HG03558 (cell line): ENCODE measurements at regions not wholly inside any gene's neighbourhood (a gene's known extent, or its start where the extent isn't known, plus 50 kb on each side); places are given as distances from the start of the nearest gene placed in this dataset.
"Not testable (repeated sequence)": the region's sequence is repeated elsewhere in the genome, so short reads cannot be mapped to it uniquely, and the experiment has no call there.

Experiments
- ATAC-seq: cut with Tn5 transposase; IDR thresholded peaks from one replicate; pipeline ENCODE4 v1.9.1; 2021; ENCODE audit warnings: moderate number of reproducible peaks; ENCODE audit not compliant: unreplicated experiment; ENCODE audit errors: extremely low read depth

GRCh38 chr13:59407251-59407650 lies 756.5 kb downstream of the DIAPH3 start:
- not testable (repeated sequence) for ATAC-seq

- ATAC-seq: no peak
Observed at GRCh38 chr13:59408738-59409137, 755.0 kb downstream of the DIAPH3 start.

DNA sequence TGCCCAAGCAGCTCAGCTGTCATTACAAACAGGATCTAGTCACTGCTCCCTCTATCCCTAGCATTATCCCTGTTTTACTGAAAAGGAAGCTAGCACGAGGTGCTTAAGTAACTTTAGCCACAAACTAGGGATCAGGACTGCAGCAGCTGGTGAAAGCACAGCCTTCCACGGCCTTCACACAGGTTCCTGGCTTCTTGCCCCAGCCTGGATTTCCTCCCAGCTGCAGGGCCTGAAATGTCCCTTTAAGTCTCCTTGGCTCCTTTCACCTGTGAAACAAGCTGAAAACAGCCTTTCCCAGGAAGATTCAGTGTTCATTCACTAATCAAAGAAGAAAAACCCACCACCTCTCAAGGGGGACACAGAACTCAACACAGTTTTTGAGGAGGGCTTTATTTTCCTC lies 754.5 kb downstream of the DIAPH3 start:
- ATAC-seq: no peak

GRCh38 chr13:59409634-59410200 lies 754.0 kb downstream of the DIAPH3 start:
- ATAC-seq: no peak

GRCh38 chr13:59413126-59413525 lies 750.6 kb downstream of the DIAPH3 start:
- peak; percentile 89 for ATAC-seq

DNA sequence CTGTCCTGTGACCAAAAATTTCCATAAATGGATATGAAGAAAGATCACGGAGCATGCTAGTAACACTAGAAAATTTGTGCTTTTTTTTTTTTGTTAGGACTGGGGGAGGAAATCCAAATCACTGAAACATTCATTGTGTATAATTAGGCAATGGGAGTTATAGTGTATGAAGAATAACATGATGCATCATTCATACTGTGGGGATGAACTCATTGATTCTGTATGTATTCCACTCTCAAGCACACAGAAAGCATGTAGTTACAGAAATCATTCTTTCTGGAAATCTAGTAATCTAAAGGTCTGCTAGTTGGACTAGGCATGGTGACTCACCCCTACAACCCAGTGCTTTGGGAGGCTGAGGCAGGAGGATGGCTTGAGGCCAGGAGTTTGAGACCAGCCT lies 749.7 kb downstream of the DIAPH3 start:
- no peak for ATAC-seq

DNA sequence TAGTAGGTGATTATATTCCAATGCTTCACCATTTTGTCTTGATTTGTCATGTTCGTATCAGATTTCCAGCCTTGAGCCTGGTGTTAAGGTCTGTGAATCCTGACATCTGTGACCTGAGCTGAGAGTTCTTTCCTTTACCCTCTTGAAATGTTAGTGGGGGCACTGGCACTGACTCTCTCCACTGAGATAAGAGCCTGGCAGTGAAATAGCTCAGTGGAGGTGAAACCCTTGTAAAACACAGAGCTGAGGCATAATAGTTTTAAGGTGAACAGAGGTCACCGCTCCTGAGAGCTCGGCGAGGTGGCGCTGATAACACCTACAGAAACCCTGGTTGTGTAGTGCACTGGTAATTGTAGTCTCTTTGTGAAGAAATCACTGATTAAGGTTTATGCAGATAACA lies 748.2 kb downstream of the DIAPH3 start:
- ATAC-seq: no peak

DNA sequence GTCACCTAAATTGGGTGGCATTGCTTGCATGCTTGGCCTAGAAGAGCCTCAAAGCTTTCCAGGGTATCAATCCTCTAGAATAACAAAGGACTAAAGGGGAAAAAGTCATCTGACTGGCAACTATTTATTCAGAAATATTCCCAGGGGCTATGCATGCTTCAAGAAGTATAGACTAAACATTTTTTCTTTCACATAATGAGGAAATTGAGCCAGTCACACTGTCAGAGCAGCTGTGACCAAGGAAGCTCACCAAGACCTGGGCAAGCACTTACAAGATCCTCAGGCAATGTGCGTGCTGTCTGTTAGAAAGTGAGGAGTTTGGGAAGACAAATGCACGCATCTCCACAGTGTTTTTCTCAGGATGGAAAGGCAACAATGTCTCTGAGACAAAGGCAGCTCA lies 747.2 kb downstream of the DIAPH3 start:
- no peak for ATAC-seq

DNA sequence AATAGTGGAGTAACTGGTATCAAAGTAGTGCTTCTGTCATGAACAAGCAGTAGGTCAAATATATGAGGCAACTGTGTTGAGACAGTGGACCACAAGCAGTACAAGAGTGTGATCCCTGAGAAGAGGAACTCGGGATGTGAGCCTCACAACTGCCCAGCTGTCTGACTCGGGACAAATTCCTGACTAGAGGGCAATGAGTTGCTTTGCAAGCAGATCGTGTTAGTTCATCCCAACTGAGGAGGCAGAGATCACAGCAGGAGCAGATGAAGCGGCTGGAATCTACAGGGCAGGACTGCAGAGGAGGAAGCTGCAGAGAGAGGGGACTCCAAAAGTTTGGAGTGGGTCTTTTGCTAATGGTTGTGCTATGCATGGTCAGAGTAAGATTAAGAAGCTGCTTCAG lies 741.1 kb downstream of the DIAPH3 start:
- no peak for ATAC-seq

GRCh38 chr13:59423708-59424340 lies 739.9 kb downstream of the DIAPH3 start:
- ATAC-seq: no peak

DNA sequence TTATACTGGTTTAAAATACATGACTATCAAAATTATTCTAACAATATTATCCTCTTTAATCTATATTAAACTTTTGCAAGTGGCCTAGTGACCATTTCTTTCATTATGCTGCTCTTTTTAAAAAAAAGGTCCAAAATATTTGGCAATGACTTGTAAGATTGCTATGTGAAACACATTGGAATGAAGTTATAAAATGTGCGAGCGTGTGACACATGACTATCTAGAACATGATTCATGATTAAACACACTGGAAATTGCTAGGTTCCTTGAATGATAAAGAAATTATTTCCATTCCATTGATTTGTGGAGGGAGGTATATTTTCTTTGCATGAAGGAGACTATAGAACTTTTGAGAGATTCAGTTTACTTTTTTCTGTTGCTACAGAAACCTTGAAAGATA lies 739.1 kb downstream of the DIAPH3 start:
- no peak for ATAC-seq

DNA sequence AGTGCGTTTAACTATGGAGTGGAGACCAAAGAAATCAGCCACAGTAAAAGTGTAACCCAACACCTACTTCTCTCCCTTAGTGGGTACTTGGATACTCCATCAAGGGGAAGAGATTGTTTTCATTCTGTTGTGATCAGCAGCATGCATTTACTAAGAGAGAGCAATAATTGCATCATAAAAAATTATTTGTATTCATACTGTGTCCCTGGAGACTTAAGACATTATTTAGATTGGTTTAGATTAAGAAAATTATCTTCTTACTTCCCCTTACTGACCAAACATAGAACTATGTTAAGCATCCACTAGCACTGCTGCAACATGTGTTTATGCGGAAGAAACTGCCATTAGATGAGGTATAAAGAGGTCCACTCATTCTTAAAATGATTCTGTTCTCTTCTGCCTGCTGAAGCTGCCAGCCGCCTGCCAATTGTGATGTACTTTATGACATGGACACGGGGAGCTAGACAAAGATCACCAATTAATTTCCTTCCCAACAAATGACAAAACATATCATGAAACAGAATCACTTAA lies 738.5 kb downstream of the DIAPH3 start:
- no peak for ATAC-seq

DNA sequence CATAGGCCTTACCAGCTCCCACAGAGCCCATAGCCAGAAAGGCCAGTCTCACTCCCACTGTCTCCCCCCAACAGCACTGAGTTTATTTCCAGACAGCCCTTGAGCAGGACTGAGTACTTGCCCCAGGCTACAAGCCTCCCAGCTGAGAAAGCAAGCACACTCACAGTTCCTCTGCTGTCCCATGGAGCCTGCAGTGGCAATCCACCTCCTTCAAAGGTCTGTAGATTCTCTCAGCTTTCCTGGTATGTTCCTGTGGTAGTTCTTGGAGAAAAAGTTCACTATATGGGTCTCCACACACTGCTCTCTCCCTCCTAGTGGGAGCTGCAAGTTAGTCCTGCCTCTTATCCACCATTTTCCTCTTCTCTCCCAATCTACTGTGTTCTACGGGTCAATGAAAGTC lies 728.7 kb downstream of the DIAPH3 start:
- ATAC-seq: no peak

- no peak for ATAC-seq
Observed at GRCh38 chr13:59437544-59438301, 726.0 kb downstream of the DIAPH3 start.

- ATAC-seq: no peak
Observed at GRCh38 chr13:59439776-59440428, 723.8 kb downstream of the DIAPH3 start.

DNA sequence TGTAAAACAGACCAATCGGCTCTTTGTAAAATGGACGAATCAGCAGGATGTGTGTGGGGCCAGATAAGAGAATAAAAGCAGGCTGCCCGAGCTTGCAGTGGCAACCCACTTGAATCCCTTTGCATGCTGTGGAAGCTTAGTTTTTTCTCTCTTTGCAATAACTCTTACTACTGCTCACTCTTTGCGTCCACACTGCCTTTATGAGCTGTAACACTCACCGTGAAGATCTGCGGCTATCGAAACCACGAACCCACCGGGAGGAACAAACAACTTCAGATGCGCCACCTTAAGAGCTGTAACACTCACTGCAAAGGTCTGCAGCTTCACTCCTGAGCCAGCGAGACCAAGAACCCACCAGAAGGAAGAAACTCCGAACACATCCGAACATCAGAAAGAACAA lies 722.7 kb downstream of the DIAPH3 start:
- not testable (repeated sequence) for ATAC-seq

- ATAC-seq: no peak
Observed at GRCh38 chr13:59441596-59442280, 722.0 kb downstream of the DIAPH3 start.

DNA sequence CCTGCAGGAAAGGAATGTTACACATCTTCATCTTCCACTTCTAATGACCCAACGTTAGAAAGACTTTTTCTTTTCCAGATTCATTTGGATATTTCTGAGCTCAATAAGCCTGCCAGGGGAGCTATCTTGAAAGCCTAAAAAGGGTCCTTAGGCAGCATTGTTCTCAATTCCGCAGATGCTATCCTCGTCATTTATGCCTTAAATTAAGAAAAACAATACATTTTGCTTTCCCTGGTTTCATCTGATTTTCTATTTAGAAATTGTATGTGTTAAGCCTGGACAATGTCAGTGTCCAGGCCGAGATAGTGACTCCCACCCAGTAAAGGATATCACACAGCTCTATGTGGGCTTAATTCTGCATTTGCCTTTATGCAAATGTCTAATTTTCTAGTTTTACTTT lies 721.3 kb downstream of the DIAPH3 start:
- no peak for ATAC-seq

DNA sequence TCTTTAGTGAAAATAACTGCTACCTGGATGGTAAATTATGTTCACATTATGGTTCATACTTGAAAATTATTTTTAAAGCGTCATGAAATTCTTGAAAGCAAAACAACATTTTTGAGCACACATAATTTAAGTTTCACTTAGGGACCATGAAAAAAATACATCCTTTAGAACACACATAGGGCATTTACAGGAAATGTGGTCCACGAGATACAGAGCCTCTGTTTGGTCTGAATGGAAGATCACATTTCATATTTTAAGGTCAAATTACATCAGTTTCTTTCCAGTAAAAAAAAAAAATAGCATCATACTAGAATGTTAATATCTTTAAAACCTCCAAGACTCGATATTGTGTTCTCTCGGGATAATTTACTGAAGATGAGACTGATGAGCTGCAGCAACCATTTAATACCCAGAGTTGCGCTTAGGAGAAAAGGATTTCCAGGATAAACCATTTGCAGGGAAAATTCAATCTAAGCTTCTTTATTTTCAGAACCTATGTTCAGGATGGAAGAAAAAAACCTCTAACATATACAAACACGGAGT lies 720.7 kb downstream of the DIAPH3 start:
- no peak for ATAC-seq

GRCh38 chr13:59444210-59444857 lies 719.4 kb downstream of the DIAPH3 start:
- ATAC-seq: no peak
